ENCODE measurements at regions not wholly inside any gene's neighbourhood (a gene's known extent, or its start where the extent isn't known, plus 50 kb on each side); places are given as distances from the start of the nearest gene placed in this dataset.
"Not testable (repeated sequence)": the region's sequence is repeated elsewhere in the genome, so short reads cannot be mapped to it uniquely, and the experiment has no call there.

- DNase-seq: no peak
Observed at GRCh38 chr11:81870815-81871214, 862.8 kb downstream of the FAM181B start.

GRCh38 chr11:81870066-81870412, 863.6 kb downstream of the FAM181B start:
- DNase-seq: no peak

GRCh38 chr11:81869351-81870065, 864.2 kb downstream of the FAM181B start:
- DNase-seq: no peak

- no peak for DNase-seq
Observed at GRCh38 chr11:81866896-81867295, 866.8 kb downstream of the FAM181B start.

GRCh38 chr11:81857386-81857785, 876.3 kb downstream of the FAM181B start:
- DNase-seq: no peak

- DNase-seq: no peak
Observed at GRCh38 chr11:81853791-81854190, 879.9 kb downstream of the FAM181B start.

- DNase-seq: no peak
Observed at GRCh38 chr11:81852896-81853295, 880.8 kb downstream of the FAM181B start.

GRCh38 chr11:81840380-81840779, 893.3 kb downstream of the FAM181B start:
- no peak for DNase-seq

- DNase-seq: no peak
Observed at GRCh38 chr11:81839976-81840375, 893.7 kb downstream of the FAM181B start.

GRCh38 chr11:81839016-81839415, 894.6 kb downstream of the FAM181B start:
- no peak for DNase-seq

GRCh38 chr11:81829976-81830375, 903.7 kb downstream of the FAM181B start:
- no peak for DNase-seq

- DNase-seq: no peak
Observed at GRCh38 chr11:81825346-81825745, 908.3 kb downstream of the FAM181B start.

GRCh38 chr11:81819462-81819861, 914.2 kb downstream of the FAM181B start:
- no peak for DNase-seq

GRCh38 chr11:81804858-81805257, 928.8 kb downstream of the FAM181B start:
- DNase-seq: no peak

GRCh38 chr11:81802591-81802990, 931.1 kb downstream of the FAM181B start:
- DNase-seq: no peak

- no peak for DNase-seq
Observed at GRCh38 chr11:81792416-81792815, 941.2 kb downstream of the FAM181B start.

GRCh38 chr11:81787584-81788049, 946.0 kb downstream of the FAM181B start:
- no peak for DNase-seq

GRCh38 chr11:81772166-81772565, 961.5 kb downstream of the FAM181B start:
- DNase-seq: peak in 1 of 14 donors; percentile 3

GRCh38 chr11:81769906-81770305, 963.8 kb downstream of the FAM181B start:
- not testable (repeated sequence) for DNase-seq

GRCh38 chr11:81756864-81757595, 976.6 kb downstream of the FAM181B start:
- DNase-seq: no peak

GRCh38 chr11:81749245-81749644, 984.4 kb downstream of the FAM181B start:
- DNase-seq: no peak

GRCh38 chr11:81744336-81745116, 989.1 kb downstream of the FAM181B start:
- DNase-seq: no peak

GRCh38 chr11:81725701-81726100, 1008.0 kb downstream of the FAM181B start:
- no peak for DNase-seq
